OCI-M2 (cell line): ENCODE measurements at regions not wholly inside any gene's neighbourhood (a gene's known extent, or its start where the extent isn't known, plus 50 kb on each side); places are given as distances from the start of the nearest gene placed in this dataset.
"Not testable (repeated sequence)": the region's sequence is repeated elsewhere in the genome, so short reads cannot be mapped to it uniquely, and the experiment has no call there.

ENCODE experiments used
- DNase-seq: peaks from one replicate; lab custom pipeline; 2025; ENCODE audit not compliant: unreplicated experiment; lab: John Stamatoyannopoulos, UW

GRCh38 chr5:62783374-62784057, 204.9 kb downstream of the LRRC70 start:
- no peak for DNase-seq

- no peak for DNase-seq
These were observed 202.3 kb downstream of the LRRC70 start for GRCh38 chr5:62780888-62781287.

- no peak for DNase-seq
These were observed 201.6 kb downstream of the LRRC70 start for GRCh38 chr5:62780230-62780629.

- DNase-seq = no peak
These were observed 200.4 kb downstream of the LRRC70 start for GRCh38 chr5:62779010-62779422.

GRCh38 chr5:62778316-62779009, 199.8 kb downstream of the LRRC70 start:
- no peak for DNase-seq

GRCh38 chr5:62777081-62777480, 198.5 kb downstream of the LRRC70 start:
- not testable (repeated sequence) for DNase-seq

GRCh38 chr5:62776592-62776991, 198.0 kb downstream of the LRRC70 start:
- DNase-seq = not testable (repeated sequence)

GRCh38 chr5:62773460-62773859, 194.8 kb downstream of the LRRC70 start:
- DNase-seq = no peak

GRCh38 chr5:62771341-62771740, 192.7 kb downstream of the LRRC70 start:
- no peak for DNase-seq

GRCh38 chr5:62767650-62768049, 189.0 kb downstream of the LRRC70 start:
- no peak for DNase-seq

- DNase-seq = no peak
These were observed 188.5 kb downstream of the LRRC70 start for GRCh38 chr5:62767077-62767476.

- DNase-seq = no peak
These were observed 183.9 kb downstream of the LRRC70 start for GRCh38 chr5:62762503-62762902.

- DNase-seq = not testable (repeated sequence)
These were observed 179.1 kb downstream of the LRRC70 start for GRCh38 chr5:62757686-62758085.

GRCh38 chr5:62752998-62753367, 174.4 kb downstream of the LRRC70 start:
- not testable (repeated sequence) for DNase-seq

GRCh38 chr5:62752056-62752997, 173.7 kb downstream of the LRRC70 start:
- not testable (repeated sequence) for DNase-seq

- DNase-seq = no peak
These were observed 163.6 kb downstream of the LRRC70 start for GRCh38 chr5:62742207-62742606.

GRCh38 chr5:62741761-62742160, 163.1 kb downstream of the LRRC70 start:
- DNase-seq = no peak

- DNase-seq = no peak
These were observed 159.1 kb downstream of the LRRC70 start for GRCh38 chr5:62737766-62738165.

- DNase-seq = no peak
These were observed 154.1 kb downstream of the LRRC70 start for GRCh38 chr5:62732677-62733121.

- DNase-seq = no peak
These were observed 152.4 kb downstream of the LRRC70 start for GRCh38 chr5:62731022-62731421.

- DNase-seq = no peak
These were observed 151.1 kb downstream of the LRRC70 start for GRCh38 chr5:62729675-62730074.
